PFSK-1 (cell line): ENCODE measurements at regions not wholly inside any gene's neighbourhood (a gene's known extent, or its start where the extent isn't known, plus 50 kb on each side); places are given as distances from the start of the nearest gene placed in this dataset.

ENCODE experiments used
- FOXP2 ChIP-seq: optimal IDR thresholded peaks from 2 replicates; pipeline ENCODE3; 2011; ENCODE audit warnings: borderline replicate concordance, control low read depth, inconsistent platforms; ENCODE audit not compliant: insufficient read depth; ENCODE audit errors: extremely low read length, extremely low read depth
- POLR2AphosphoS5 ChIP-seq: IDR thresholded peaks from 2 replicates; pipeline ENCODE4 v1.6.1; 2012; ENCODE audit warnings: low read depth, mild to moderate bottlenecking, control low read depth, low read length, moderate library complexity
- REST ChIP-seq, 2 experiments: IDR thresholded peaks; 2 replicates each; pipeline versions ENCODE4 v1.6.1 to v1.8.0; 2011 to 2012; ENCODE audit warnings: low read depth in 2 of 2, low read length in 2 of 2, control low read depth in 1 of 2, inconsistent platforms in 1 of 2, mild to moderate bottlenecking in 1 of 2, moderate library complexity in 1 of 2; ENCODE audit not compliant: insufficient read depth in 1 of 2
- SIN3A ChIP-seq: IDR thresholded peaks from 2 replicates; pipeline ENCODE4 v1.6.1; 2012; ENCODE audit warnings: mild to moderate bottlenecking, low read length, moderate library complexity, borderline replicate concordance; ENCODE audit not compliant: insufficient read depth
- TAF1 ChIP-seq: IDR thresholded peaks from 2 replicates; pipeline ENCODE4 v1.6.1; 2012; ENCODE audit warnings: low read length, control low read depth, borderline replicate concordance; ENCODE audit not compliant: insufficient read depth

- TF ChIP-seq SIN3A: no peak
- TF ChIP-seq POLR2AphosphoS5: no peak
- TF ChIP-seq FOXP2: no peak
These were observed 1096.3 kb downstream of the FAT4 start for GRCh38 chr4:126411047-126411446.

GRCh38 chr4:126414741-126415140 is 1100.0 kb downstream of the FAT4 start:
- TF ChIP-seq SIN3A: no peak
- TF ChIP-seq TAF1: no peak
- TF ChIP-seq REST (IDR thresholded peaks at IDR 0.05; ENCODE audit: insufficient read depth in 1 of 2, low read depth in 2 of 2, low read length in 2 of 2): no peak
- no peak for TF ChIP-seq FOXP2
- TF ChIP-seq POLR2AphosphoS5: no peak

GRCh38 chr4:126419266-126419665 is 1104.5 kb downstream of the FAT4 start:
- no peak for TF ChIP-seq REST (IDR thresholded peaks at IDR 0.05; ENCODE audit: insufficient read depth in 1 of 2, low read depth in 2 of 2, low read length in 2 of 2)
- TF ChIP-seq SIN3A: no peak
- TF ChIP-seq POLR2AphosphoS5: no peak
- TF ChIP-seq TAF1: no peak
- TF ChIP-seq FOXP2: no peak

- no peak for TF ChIP-seq SIN3A
These were observed 1113.1 kb downstream of the FAT4 start for GRCh38 chr4:126427853-126428252.

GRCh38 chr4:126431049-126431448 is 1116.3 kb downstream of the FAT4 start:
- TF ChIP-seq SIN3A (no peak), FOXP2 (no peak), POLR2AphosphoS5 (no peak)

GRCh38 chr4:126435491-126435890 is 1120.7 kb downstream of the FAT4 start:
- TF ChIP-seq TAF1: no peak
- TF ChIP-seq POLR2AphosphoS5: no peak
- no peak for TF ChIP-seq SIN3A
- TF ChIP-seq FOXP2: no peak
- TF ChIP-seq REST (IDR thresholded peaks at IDR 0.05; ENCODE audit: insufficient read depth in 1 of 2, low read depth in 2 of 2, low read length in 2 of 2): no peak

GRCh38 chr4:126440297-126440696 is 1125.5 kb downstream of the FAT4 start:
- no peak for TF ChIP-seq POLR2AphosphoS5
- TF ChIP-seq REST (IDR thresholded peaks at IDR 0.05; ENCODE audit: insufficient read depth in 1 of 2, low read depth in 2 of 2, low read length in 2 of 2): no peak
- no peak for TF ChIP-seq FOXP2
- no peak for TF ChIP-seq TAF1
- no peak for TF ChIP-seq SIN3A
